ENCODE measurements at regions not wholly inside any gene's neighbourhood (a gene's known extent, or its start where the extent isn't known, plus 50 kb on each side); places are given as distances from the start of the nearest gene placed in this dataset.

- TF ChIP-seq CTCF (IDR thresholded peaks at IDR 0.05) (no peak), POLR2AphosphoS5 (IDR thresholded peaks at IDR 0.05) (no peak)
These were observed 77.1 kb downstream of the CYRIA start for GRCh38 chr2:16588565-16588964.
